ENCODE measurements at regions not wholly inside any gene's neighbourhood (a gene's known extent, or its start where the extent isn't known, plus 50 kb on each side); places are given as distances from the start of the nearest gene placed in this dataset.

DNA sequence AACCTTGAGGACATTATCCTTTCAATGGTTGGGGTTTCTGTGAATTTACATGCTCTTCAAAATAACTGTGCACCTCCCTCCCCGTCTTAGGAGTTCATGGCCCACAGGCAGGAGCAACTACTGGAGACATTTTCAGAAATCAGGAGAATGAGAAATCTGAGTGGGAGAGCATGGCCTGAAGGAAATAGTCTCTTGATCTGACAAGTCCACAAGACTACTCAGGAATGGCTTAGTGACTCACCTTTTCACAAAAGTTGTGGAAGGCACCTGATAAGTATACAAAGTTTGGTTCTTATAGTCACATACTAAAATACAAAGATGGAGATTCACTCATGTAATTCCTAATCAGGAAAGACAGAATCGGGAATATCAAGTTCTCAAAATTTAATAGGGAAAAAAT lies 83.6 kb upstream of the NCKAP5 start:
- Mint-ChIP-seq H3K4me1 (ENCODE audit: low read depth, unreplicated experiment) (no peaks in the 10 kb centered on the region), H3K36me3 (ENCODE audit: insufficient read depth, unreplicated experiment) (no peaks in the 10 kb centered on the region), H3K4me3 (ENCODE audit: low read depth, unreplicated experiment) (no peak overlapping the region), H3K27ac (ENCODE audit: unreplicated experiment) (no peak overlapping the region), H3K27me3 (ENCODE audit: unreplicated experiment) (peaks cover 21% of the 10 kb centered on the region), H3K9me3 (ENCODE audit: low read depth, unreplicated experiment) (no peaks in the 10 kb centered on the region)
- CTCF ChIA-PET, result interaction anchor here (0.7 kb wide), 1 partner anchor 96 kb away, joined by 5 read pairs; no protein-coding TSS in a partner anchor
- BruUV-seq (replicated peaks), result no TSS peak
- intact Hi-C loops (cut with micrococcal nuclease; ENCODE audit: unreplicated experiment), result no loop called here
- DNase-seq, result no peak
- TF ChIP-seq, protein P1, sequence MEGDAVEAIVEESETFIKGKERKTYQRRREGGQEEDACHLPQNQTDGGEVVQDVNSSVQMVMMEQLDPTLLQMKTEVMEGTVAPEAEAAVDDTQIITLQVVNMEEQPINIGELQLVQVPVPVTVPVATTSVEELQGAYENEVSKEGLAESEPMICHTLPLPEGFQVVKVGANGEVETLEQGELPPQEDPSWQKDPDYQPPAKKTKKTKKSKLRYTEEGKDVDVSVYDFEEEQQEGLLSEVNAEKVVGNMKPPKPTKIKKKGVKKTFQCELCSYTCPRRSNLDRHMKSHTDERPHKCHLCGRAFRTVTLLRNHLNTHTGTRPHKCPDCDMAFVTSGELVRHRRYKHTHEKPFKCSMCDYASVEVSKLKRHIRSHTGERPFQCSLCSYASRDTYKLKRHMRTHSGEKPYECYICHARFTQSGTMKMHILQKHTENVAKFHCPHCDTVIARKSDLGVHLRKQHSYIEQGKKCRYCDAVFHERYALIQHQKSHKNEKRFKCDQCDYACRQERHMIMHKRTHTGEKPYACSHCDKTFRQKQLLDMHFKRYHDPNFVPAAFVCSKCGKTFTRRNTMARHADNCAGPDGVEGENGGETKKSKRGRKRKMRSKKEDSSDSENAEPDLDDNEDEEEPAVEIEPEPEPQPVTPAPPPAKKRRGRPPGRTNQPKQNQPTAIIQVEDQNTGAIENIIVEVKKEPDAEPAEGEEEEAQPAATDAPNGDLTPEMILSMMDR (IDR thresholded peaks at IDR 0.05; ENCODE audit: unreplicated experiment), result no peak

DNA sequence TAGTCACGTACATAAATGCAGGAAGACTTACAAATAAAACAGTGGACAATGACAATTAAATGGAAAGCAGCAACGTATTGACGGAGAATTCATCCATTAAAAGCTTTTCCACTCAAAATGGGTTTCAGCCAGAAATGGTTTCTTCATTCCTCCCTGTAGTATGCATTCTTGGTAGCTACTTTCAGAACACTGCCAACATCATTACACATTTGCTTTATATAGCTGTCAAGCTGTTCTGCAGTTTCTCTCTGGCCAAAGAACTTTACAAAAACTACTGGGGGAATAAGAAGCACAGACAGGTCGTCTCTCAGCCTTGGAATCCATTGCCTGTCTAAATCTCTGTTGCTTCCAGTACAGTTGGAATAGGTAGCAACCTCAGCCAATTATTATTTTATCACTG lies 84.1 kb upstream of the NCKAP5 start:
- Mint-ChIP-seq H3K36me3 (ENCODE audit: insufficient read depth, unreplicated experiment) (no peaks in the 10 kb centered on the region), H3K4me3 (ENCODE audit: low read depth, unreplicated experiment) (no peak overlapping the region), H3K9me3 (ENCODE audit: low read depth, unreplicated experiment) (no peaks in the 10 kb centered on the region), H3K4me1 (ENCODE audit: low read depth, unreplicated experiment) (no peaks in the 10 kb centered on the region), H3K27me3 (ENCODE audit: unreplicated experiment) (peaks cover 21% of the 10 kb centered on the region), H3K27ac (ENCODE audit: unreplicated experiment) (no peak overlapping the region)
- TF ChIP-seq, protein P1 (IDR thresholded peaks at IDR 0.05; ENCODE audit: unreplicated experiment), result no peak
- BruUV-seq (replicated peaks), result no TSS peak
- CTCF ChIA-PET, result interaction anchor here (0.7 kb wide), 1 partner anchor 95 kb away, joined by 5 read pairs; no protein-coding TSS in a partner anchor
- DNase-seq, result no peak
- intact Hi-C loops (cut with micrococcal nuclease; ENCODE audit: unreplicated experiment), result no loop called here

- H3K9me3 Mint-ChIP-seq (ENCODE audit: low read depth, unreplicated experiment), result no peaks in the 10 kb centered on the region
- peaks cover 21% of the 10 kb centered on the region for H3K27me3 Mint-ChIP-seq (ENCODE audit: unreplicated experiment)
- DNase-seq, result no peak
- no peak overlapping the region for H3K4me3 Mint-ChIP-seq (ENCODE audit: low read depth, unreplicated experiment)
- no peaks in the 10 kb centered on the region for H3K4me1 Mint-ChIP-seq (ENCODE audit: low read depth, unreplicated experiment)
- TF ChIP-seq, protein P1 (IDR thresholded peaks at IDR 0.05; ENCODE audit: unreplicated experiment), result no peak
- CTCF ChIA-PET, result no interaction called here
- H3K27ac Mint-ChIP-seq (ENCODE audit: unreplicated experiment), result no peak overlapping the region
- BruUV-seq (replicated peaks), result no TSS peak
- no peaks in the 10 kb centered on the region for H3K36me3 Mint-ChIP-seq (ENCODE audit: insufficient read depth, unreplicated experiment)
- intact Hi-C loops (cut with micrococcal nuclease; ENCODE audit: unreplicated experiment), result no loop called here
Measured at GRCh38 chr2:133653056-133653455, 84.8 kb upstream of the NCKAP5 start.

- Mint-ChIP-seq H3K4me1 (ENCODE audit: low read depth, unreplicated experiment) (no peaks in the 10 kb centered on the region), H3K27me3 (ENCODE audit: unreplicated experiment) (peaks cover 21% of the 10 kb centered on the region), H3K36me3 (ENCODE audit: insufficient read depth, unreplicated experiment) (no peaks in the 10 kb centered on the region), H3K27ac (ENCODE audit: unreplicated experiment) (no peak overlapping the region), H3K9me3 (ENCODE audit: low read depth, unreplicated experiment) (no peaks in the 10 kb centered on the region), H3K4me3 (ENCODE audit: low read depth, unreplicated experiment) (no peak overlapping the region)
- TF ChIP-seq, protein P1 (IDR thresholded peaks at IDR 0.05; ENCODE audit: unreplicated experiment), result no peak
- no peak for DNase-seq
- intact Hi-C loops (cut with micrococcal nuclease; ENCODE audit: unreplicated experiment), result no loop called here
- CTCF ChIA-PET, result interaction anchor here (0.6 kb wide), 1 partner anchor 542 kb away, joined by 3 read pairs; no protein-coding TSS in a partner anchor
- BruUV-seq (replicated peaks), result no TSS peak
Measured at GRCh38 chr2:133654949-133655348, 86.7 kb upstream of the NCKAP5 start.

Data from Calu3 (cell line).